PC-3 (cell line): ENCODE measurements at regions not wholly inside any gene's neighbourhood (a gene's known extent, or its start where the extent isn't known, plus 50 kb on each side); places are given as distances from the start of the nearest gene placed in this dataset.

Experiments used
- EZH2 ChIP-seq: fragments of 300-600 bp; sonication (generic); IDR thresholded peaks from one replicate; pipeline ENCODE4 v1.6.1; 2017; ENCODE audit warnings: antibody characterized with exemption, mild to moderate bottlenecking, low read length; ENCODE audit not compliant: unreplicated experiment
- EZH2phosphoT487 ChIP-seq: fragments of 300-600 bp; sonication (generic); IDR thresholded peaks from 2 replicates; pipeline ENCODE4 v1.6.1; 2018; ENCODE audit warnings: mild to moderate bottlenecking, antibody characterized with exemption, low read length, borderline replicate concordance
- TF ChIP-seq, protein P1 (sequence below): fragments of 300-600 bp; sonication (generic); conservative IDR thresholded peaks from 2 replicates; pipeline ENCODE4 v1.5.1; 2017; ENCODE audit warnings: antibody characterized with exemption, low read depth, mild to moderate bottlenecking, low read length

DNA sequence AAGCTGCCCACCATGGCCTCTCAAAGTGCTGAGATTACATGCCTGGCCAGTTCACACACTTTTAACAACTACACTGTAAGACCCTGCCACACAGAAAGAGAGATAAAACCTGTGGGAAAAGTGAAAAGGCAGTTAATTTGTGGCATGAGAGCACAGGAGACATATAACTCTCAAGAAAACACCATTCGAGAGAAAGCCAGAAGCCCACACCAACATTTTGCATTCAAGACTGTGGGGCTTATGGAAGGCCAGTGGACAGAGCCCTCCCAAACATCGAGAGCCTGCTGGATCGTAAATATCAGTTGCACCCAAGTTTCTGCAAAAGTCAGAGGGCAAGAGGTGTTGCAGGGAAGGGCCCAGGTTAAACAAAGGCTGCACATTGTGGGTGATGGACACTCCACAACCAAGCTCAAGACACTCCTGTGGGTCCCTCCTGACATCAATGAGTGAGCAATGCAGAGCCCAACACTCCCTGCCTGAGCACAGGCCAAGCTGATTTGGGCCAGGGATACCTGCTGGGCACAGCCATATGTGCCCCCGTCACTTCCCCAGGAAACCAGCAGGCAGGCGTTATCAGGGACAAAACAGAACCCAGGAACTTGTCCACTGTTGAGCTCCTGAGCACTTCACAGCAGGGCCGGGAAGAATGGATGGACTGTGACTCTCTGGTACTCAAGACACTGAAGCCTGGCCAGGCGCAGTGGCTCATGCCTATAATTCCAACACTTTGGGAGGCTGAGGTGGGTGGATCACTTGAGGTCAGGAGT lies 114.4 kb downstream of the ZFP36L2 start:
- TF ChIP-seq EZH2, result no peak
- TF ChIP-seq, protein P1, sequence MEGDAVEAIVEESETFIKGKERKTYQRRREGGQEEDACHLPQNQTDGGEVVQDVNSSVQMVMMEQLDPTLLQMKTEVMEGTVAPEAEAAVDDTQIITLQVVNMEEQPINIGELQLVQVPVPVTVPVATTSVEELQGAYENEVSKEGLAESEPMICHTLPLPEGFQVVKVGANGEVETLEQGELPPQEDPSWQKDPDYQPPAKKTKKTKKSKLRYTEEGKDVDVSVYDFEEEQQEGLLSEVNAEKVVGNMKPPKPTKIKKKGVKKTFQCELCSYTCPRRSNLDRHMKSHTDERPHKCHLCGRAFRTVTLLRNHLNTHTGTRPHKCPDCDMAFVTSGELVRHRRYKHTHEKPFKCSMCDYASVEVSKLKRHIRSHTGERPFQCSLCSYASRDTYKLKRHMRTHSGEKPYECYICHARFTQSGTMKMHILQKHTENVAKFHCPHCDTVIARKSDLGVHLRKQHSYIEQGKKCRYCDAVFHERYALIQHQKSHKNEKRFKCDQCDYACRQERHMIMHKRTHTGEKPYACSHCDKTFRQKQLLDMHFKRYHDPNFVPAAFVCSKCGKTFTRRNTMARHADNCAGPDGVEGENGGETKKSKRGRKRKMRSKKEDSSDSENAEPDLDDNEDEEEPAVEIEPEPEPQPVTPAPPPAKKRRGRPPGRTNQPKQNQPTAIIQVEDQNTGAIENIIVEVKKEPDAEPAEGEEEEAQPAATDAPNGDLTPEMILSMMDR, result no peak
- no peak for TF ChIP-seq EZH2phosphoT487
